Stimulated activated CD4-positive, alpha-beta T cell treated with anti-CD3 and anti-CD28 coated beads, Interleukin-12 subunit alpha, Interleukin-12 subunit beta, amount 100 ng/mL, for 48 hours (primary cell): ENCODE measurements at regions not wholly inside any gene's neighbourhood (a gene's known extent, or its start where the extent isn't known, plus 50 kb on each side); places are given as distances from the start of the nearest gene placed in this dataset.
"Not testable (repeated sequence)": the region's sequence is repeated elsewhere in the genome, so short reads cannot be mapped to it uniquely, and the experiment has no call there.

Source experiments
- DNase-seq, 3 donors: peaks; one replicate each; pipeline ENCODE4 v3.0.0-alpha.2; 2020; ENCODE audit warnings: low read depth in 2 of 3, low spot score in 1 of 3

DNA sequence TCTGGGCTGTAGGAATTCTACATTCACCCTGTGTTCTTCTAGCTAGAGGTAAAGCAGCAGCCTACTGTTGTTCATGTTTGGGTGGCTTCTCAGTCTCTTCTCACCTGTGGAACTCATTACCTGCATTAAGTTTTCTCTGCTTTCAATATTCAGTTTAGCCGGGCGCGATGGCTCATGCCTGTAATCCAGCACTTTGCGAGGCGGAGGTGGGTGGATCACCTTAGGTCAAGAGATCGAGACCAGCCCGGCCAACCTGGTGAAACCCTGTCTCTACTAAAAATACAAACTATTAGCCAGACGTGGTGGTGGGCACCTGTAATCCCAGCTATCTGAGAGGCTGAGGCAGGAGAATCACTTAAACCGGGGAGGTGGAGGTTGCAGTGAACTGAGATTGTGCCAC, 139.8 kb upstream of the UBE2E3 start:
- DNase-seq, result no peak

DNA sequence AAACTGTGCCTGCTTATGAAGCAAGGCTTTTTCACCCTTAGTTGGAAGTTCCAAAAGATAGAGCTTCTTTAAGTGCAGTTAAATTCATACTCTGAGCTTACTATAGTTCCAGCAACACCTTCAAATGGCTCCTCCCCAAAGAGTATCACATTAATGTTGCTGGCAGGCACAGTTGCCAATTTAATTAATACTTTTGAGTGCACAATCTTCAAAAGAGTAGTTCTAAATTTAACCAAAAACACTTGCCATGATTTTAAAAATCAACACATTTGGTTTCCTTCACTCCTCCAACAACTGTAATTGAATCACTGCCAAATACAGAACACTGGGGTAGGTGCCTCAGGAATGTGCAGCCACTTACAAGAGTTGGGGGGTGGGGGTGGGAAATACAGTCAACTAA, 150.6 kb upstream of the UBE2E3 start:
- DNase-seq, result no peak

GRCh38 chr2:180829261-180829660, 151.1 kb upstream of the UBE2E3 start:
- no peak for DNase-seq

DNA sequence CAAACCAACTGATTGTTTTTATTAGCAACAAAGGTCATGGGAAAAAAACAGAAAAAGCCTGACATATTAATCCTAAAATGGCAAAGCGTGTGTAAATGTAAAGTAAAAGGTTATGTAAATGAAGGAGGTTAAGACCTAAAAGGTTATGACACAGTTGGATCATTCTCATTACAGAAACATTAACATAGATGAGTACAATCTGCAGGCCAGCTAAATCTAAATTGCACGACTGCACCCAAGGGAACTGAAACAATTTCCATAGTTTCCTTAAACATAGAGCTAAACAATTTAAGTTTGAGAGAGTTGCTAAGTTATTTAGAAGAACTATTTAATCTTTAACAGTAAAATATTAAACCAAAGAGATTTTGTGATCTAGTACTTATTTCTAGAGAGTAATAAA, 151.6 kb upstream of the UBE2E3 start:
- no peak for DNase-seq

- no peak for DNase-seq
Measured at GRCh38 chr2:180823546-180824141, 156.8 kb upstream of the UBE2E3 start.

GRCh38 chr2:180819106-180819505, 161.3 kb upstream of the UBE2E3 start:
- no peak for DNase-seq

DNA sequence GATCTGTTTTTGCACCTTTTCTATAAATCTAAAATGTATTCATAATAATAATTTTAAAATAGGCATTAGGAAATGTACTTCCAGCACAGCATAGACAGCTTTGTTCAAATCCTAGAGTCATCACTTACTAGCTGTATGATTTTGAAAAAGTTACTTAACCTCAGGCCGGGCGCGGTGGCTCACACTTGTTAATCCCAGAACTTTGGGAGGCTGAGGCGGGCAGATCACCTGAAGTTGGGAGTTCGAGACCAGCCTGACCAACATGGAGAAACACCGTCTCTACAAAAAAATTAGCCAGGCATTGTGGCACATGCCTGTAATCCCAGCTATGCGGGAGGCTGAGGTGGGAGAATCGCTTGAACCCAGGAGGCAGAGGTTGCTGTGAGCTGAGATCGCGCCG, 161.7 kb upstream of the UBE2E3 start:
- DNase-seq, result not testable (repeated sequence)

GRCh38 chr2:180799141-180799540, 181.3 kb upstream of the UBE2E3 start:
- no peak for DNase-seq

- DNase-seq, result no peak
Measured at GRCh38 chr2:180790891-180791290, 189.5 kb upstream of the UBE2E3 start.

DNA sequence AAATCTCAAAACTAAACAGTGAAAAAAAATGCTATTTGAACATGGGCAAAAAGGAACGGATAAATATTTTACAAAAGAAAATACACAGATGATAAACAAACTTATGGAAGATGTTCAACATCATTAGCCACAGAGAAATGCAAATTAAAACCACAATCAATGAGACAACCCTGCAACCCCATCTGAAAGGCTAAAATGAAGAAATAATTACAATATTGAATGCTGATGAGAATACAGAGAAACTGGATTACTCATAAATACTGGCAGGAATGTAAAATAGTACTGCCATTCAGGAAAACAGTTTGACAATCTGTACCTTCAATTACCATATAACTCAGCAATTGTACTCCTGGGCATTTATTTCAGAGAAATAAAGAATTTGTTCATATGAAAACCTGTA, 193.1 kb upstream of the UBE2E3 start:
- no peak for DNase-seq

GRCh38 chr2:180781276-180781675, 199.1 kb upstream of the UBE2E3 start:
- no peak for DNase-seq

- DNase-seq, result no peak
Measured at GRCh38 chr2:180778291-180778690, 202.1 kb upstream of the UBE2E3 start.

GRCh38 chr2:180776921-180777320, 203.5 kb upstream of the UBE2E3 start:
- no peak for DNase-seq

- no peak for DNase-seq
Measured at GRCh38 chr2:180775711-180776110, 204.7 kb upstream of the UBE2E3 start.

GRCh38 chr2:180765316-180765715, 215.1 kb upstream of the UBE2E3 start:
- not testable (repeated sequence) for DNase-seq

DNA sequence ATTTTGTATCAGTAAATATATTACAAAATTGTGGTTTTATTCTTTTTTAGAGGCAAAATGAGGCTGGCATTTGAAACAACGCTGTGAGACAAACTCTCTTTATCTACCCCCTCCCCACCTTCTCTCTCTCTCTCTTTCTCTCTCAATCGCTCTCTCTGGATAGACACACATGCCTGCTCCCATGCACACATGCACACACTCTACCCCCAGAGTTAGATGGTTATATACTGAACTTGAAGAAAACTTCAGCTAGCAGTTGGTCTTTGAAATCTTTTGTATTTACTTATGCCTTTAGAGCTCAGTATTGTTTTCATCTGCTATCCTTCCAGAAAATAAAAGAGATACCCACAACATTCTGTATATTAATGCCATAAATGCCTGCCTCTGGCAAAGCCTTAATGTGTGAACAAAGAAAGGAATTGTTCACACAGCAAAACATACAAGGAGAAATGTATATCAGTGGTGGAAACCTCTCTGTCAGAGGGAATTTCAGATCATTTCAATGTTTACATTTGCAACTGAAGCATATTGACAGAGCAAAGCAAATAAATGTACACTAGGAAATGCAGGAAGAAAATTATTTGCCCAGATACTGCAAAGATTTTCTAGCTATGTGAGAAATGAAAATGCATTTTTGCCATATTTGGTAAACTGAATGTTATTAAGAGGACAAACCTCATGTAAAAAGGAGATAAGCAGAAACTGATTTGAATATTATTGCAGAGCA, 217.0 kb upstream of the UBE2E3 start:
- no peak for DNase-seq

GRCh38 chr2:180761224-180761623, 219.2 kb upstream of the UBE2E3 start:
- DNase-seq, result no peak

DNA sequence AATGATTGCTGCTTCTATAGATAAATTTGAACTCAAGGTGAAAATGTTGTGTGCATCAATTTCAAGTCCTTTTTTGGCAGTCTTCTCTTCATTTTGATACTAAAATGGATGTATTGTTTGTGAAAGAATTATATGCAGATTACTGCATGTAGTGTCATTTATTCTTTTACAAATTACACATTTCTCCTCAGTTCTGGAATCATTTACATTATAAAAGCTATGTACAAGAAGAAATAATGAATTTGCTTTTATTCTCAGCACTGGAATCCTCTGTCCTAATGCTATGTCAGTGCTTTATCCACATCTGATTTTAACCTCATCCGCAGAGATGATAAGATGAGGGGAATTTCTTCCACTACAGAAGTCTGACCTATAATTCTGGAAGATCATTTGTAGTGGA, 220.8 kb upstream of the UBE2E3 start:
- DNase-seq, result no peak

GRCh38 chr2:180753809-180754761, 226.3 kb upstream of the UBE2E3 start:
- DNase-seq, result no peak

- no peak for DNase-seq
Measured at GRCh38 chr2:180751306-180751920, 229.0 kb upstream of the UBE2E3 start.

- DNase-seq, result no peak
Measured at GRCh38 chr2:180747728-180748127, 232.7 kb upstream of the UBE2E3 start.
